ENCODE measurements at regions not wholly inside any gene's neighbourhood (a gene's known extent, or its start where the extent isn't known, plus 50 kb on each side); places are given as distances from the start of the nearest gene placed in this dataset.
"Not testable (repeated sequence)": the region's sequence is repeated elsewhere in the genome, so short reads cannot be mapped to it uniquely, and the experiment has no call there.

- not testable (repeated sequence) for H3K27ac Mint-ChIP-seq; H3K9me3 Mint-ChIP-seq; DNase-seq; H3K4me3 Mint-ChIP-seq; H3K36me3 Mint-ChIP-seq (ENCODE audit: low read depth); H3K4me1 Mint-ChIP-seq (ENCODE audit: low read depth)
- H3K27me3 Mint-ChIP-seq = peaks cover 28% of the 10 kb centered on the region
Observed at GRCh38 chr16:88166209-88166773, 215.1 kb downstream of the BANP start.

DNA sequence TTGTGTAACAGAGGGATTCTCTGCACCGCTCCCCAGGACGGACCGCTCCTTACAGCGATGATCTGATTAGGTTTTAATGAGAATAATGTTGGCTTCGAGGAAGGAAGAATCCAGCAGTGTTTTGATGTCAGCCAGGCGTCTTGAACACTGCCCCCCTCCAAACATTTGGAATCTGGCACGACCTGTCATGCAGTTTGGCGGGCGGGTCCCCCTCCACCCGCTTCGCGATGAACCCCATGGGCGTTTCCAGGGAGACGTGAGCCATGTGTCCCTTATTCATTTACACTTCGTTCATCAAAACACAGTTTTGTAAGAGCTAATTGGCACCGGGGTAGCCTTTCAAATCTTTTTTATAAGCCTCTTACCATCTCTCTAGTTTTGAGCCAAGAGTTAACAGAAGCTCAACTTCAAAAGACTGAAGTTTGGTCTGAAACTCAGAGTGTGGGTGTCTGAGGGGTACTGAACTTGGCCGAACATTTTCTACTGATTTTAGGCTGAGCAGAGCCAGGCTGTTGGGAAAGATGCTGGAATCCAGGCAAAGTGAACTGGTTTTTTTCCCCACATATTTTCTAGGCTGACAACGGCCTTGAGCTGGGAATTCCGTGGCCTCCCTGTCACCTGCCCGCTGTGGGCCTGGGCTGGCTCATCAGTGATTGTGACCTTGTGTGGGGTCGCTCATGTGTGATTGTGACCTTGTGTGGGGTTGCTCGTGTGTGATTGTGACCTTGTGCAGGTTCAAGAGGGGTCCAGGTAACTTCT, 214.8 kb upstream of the ZNF469 start:
- H3K36me3 Mint-ChIP-seq (ENCODE audit: low read depth); H3K9me3 Mint-ChIP-seq; H3K27ac Mint-ChIP-seq; H3K4me1 Mint-ChIP-seq (ENCODE audit: low read depth); H3K4me3 Mint-ChIP-seq; DNase-seq: not testable (repeated sequence)
- H3K27me3 Mint-ChIP-seq = peaks cover 43% of the 10 kb centered on the region

DNA sequence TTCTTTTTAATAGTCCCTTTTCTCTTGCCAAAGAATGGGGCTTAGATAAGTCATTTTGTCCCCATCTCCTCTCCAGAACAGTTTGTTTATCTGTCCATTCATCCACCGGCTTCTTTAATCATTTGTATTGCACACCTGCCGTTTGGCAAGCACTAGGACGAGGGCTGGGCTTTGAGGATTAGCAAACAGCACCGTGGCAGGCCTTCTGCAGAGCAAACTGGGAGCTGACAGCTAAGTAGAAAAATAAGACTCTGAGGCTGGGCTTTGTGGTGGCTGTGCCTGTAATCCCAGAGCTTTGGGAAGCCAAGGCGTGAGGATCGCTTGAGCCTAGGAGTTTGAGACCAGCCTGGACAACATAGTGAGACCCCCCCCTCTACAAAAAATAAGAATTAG, 214.2 kb upstream of the ZNF469 start:
- DNase-seq; H3K36me3 Mint-ChIP-seq (ENCODE audit: low read depth); H3K4me1 Mint-ChIP-seq (ENCODE audit: low read depth); H3K27ac Mint-ChIP-seq; H3K9me3 Mint-ChIP-seq; H3K4me3 Mint-ChIP-seq: not testable (repeated sequence)
- peaks cover 43% of the 10 kb centered on the region for H3K27me3 Mint-ChIP-seq

DNA sequence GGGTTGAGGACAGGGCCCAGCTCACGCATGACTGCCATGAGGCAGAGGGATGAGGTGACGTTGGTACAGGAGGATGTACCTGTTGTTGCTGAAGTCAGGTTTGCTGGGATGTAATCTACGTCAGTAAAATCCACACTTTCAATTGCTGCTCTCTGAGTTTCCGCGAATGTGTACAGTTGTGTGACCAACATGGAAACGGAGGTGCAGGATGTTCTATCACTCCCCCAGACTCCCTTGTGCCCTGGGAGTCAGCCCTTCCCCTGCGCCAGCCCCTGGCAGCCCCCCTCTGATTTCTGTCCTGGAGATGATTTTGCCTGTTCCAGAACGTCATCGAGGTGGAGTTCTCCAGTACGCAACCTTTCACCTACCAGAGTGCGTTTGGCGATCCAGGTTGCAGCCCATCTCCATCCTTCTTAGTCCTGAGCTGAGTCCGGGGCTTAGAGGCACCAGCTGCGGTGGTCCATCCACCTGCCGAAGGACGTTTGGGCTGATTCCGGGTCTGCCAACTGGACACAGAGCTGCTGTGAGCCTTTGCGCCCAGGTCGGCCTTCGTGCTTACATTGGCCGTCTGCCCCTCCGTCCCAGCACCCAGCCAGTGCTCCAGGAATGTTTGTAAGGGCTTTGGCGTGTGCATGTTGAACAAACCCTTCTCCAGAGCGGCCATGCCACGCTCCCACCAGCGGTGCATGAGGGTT, 213.5 kb upstream of the ZNF469 start:
- H3K4me1 Mint-ChIP-seq (ENCODE audit: low read depth); DNase-seq; H3K36me3 Mint-ChIP-seq (ENCODE audit: low read depth); H3K9me3 Mint-ChIP-seq; H3K27ac Mint-ChIP-seq; H3K4me3 Mint-ChIP-seq: not testable (repeated sequence)
- H3K27me3 Mint-ChIP-seq = peaks cover 43% of the 10 kb centered on the region

GRCh38 chr16:88169831-88170165, 213.0 kb upstream of the ZNF469 start:
- DNase-seq; H3K27ac Mint-ChIP-seq; H3K36me3 Mint-ChIP-seq (ENCODE audit: low read depth); H3K4me1 Mint-ChIP-seq (ENCODE audit: low read depth); H3K9me3 Mint-ChIP-seq; H3K4me3 Mint-ChIP-seq: not testable (repeated sequence)
- peaks cover 43% of the 10 kb centered on the region for H3K27me3 Mint-ChIP-seq

DNA sequence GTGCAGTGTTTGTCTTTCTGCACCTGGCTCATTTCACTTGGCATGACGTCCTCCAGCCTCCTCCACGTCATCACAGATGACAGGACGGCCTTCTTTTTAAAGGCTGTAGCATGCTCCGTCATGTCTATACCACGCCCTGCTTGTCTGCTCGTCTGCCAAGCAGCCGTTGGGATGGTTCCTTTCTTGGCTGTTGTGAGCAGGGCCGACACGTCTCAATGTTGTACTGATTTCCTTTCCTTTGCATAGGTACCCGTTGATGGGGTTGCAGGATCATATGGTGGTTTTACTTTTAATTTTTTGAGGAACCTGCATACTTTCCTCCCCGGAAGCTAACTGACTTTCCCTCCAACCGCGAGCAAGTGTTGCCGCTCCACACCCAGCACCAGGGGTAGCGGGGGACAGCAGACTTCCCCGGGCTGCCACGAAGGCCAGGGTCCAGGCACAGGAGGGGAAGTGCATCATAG, 212.2 kb upstream of the ZNF469 start:
- no peaks in the 10 kb centered on the region for H3K36me3 Mint-ChIP-seq (ENCODE audit: low read depth)
- peaks cover 43% of the 10 kb centered on the region for H3K27me3 Mint-ChIP-seq
- no peak for DNase-seq
- H3K4me1 Mint-ChIP-seq (ENCODE audit: low read depth) = no peaks in the 10 kb centered on the region
- H3K9me3 Mint-ChIP-seq = peaks cover 4% of the 10 kb centered on the region
- no peak overlapping the region for H3K27ac Mint-ChIP-seq
- H3K4me3 Mint-ChIP-seq = no peak overlapping the region

DNA sequence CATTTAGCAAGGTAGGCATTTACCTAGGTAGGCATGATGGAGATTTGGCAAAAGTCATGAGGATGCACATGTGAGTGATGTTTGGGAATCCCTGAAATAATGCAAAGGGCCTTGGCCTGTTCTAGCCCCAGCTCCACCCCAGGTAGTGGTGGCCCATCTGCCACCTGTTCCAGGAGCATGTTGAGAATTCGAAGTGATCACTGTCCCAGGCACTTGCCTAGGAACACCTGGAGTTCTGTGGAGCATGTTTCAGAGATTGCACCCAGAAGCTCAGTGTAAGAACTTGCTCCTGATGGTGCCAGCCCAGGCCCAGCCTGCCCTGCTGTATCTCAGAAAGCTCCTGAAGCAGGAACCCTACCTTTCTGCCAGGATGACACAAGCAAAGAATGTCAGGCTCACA, 211.6 kb upstream of the ZNF469 start:
- not testable (repeated sequence) for DNase-seq

DNA sequence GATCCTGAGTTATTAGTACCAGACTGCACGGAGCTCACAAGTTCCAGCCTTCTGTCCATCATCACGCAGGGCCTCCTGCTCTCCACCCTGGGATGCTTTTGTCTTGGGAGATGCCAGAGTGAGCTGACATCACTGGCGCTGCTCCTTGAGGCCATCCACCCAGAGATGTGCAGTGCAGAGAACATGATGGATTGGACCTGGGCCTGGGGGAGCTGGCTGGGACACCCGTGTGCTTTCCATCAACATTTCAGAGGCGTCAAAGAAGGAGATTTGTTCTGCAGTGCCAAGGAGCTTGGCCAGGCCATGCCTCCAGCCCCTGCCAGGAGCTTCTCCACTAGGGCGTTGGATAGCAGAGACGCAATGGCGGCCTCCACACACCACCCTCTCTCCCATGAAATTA, 206.6 kb upstream of the ZNF469 start:
- not testable (repeated sequence) for DNase-seq; H3K4me1 Mint-ChIP-seq (ENCODE audit: low read depth); H3K4me3 Mint-ChIP-seq; H3K27ac Mint-ChIP-seq; H3K9me3 Mint-ChIP-seq; H3K36me3 Mint-ChIP-seq (ENCODE audit: low read depth)
- H3K27me3 Mint-ChIP-seq = peaks cover 16% of the 10 kb centered on the region

More for the DNA sequence above, 211.6 kb upstream of the ZNF469 start:
- not testable (repeated sequence) for H3K4me3 Mint-ChIP-seq; H3K36me3 Mint-ChIP-seq (ENCODE audit: low read depth); H3K4me1 Mint-ChIP-seq (ENCODE audit: low read depth); H3K27ac Mint-ChIP-seq; H3K9me3 Mint-ChIP-seq
- H3K27me3 Mint-ChIP-seq = peaks cover 43% of the 10 kb centered on the region

DNA sequence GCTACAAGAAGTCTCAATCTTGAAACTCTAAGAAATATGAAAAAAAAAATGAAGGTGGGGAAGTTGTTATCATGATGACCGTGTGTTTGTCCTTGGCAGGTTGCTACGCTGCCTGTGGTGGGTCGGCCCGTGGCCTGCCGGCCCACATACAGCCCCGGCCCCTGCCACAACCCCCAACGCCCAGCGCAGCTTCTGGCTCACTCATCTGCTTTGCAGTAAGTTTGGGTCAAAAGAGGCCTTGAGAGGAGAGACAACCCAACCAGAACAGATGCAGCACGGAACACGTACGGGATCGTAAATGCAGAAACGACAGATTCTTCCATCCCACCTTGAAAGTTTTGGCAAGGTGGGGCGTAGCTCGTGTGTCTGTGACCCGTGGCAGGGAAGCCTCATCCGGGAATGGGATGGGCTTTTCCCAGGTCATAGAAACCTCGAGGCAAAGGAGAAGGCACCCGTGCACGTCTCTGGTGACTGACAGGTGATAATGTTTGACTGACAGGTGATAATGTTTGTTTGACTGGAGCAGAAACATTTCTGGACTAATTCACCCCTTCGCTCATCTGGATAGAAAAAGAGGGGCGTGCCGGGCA, 206.1 kb upstream of the ZNF469 start:
- not testable (repeated sequence) for H3K9me3 Mint-ChIP-seq; H3K4me1 Mint-ChIP-seq (ENCODE audit: low read depth); H3K4me3 Mint-ChIP-seq; H3K27ac Mint-ChIP-seq; DNase-seq; H3K36me3 Mint-ChIP-seq (ENCODE audit: low read depth)
- peaks cover 11% of the 10 kb centered on the region for H3K27me3 Mint-ChIP-seq

- H3K4me1 Mint-ChIP-seq (ENCODE audit: low read depth); H3K27ac Mint-ChIP-seq; DNase-seq; H3K4me3 Mint-ChIP-seq; H3K9me3 Mint-ChIP-seq; H3K27me3 Mint-ChIP-seq; H3K36me3 Mint-ChIP-seq (ENCODE audit: low read depth): not testable (repeated sequence)
Observed at GRCh38 chr16:88178251-88178650, 204.5 kb upstream of the ZNF469 start.

DNA sequence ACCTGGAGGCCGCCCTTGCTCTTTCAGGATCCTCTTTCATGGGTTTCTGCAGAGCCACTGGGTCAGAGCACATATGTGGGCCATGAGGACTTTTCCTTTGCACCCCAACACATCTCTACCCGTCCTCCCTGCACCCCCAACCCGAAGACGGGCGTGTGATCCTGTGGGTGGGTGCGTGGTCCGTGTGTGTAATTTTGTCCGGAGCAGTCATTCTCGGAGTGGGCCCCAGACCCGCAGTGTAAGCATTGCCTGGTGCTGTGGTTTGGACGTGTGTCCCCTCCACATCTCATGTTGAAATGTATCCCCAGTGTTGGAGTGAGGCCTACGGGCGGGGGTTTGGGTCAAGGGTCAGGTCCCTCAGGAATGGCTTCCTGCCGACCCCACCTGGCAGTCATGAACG, 203.9 kb upstream of the ZNF469 start:
- not testable (repeated sequence) for DNase-seq; H3K4me3 Mint-ChIP-seq; H3K27ac Mint-ChIP-seq; H3K4me1 Mint-ChIP-seq (ENCODE audit: low read depth); H3K27me3 Mint-ChIP-seq; H3K36me3 Mint-ChIP-seq (ENCODE audit: low read depth); H3K9me3 Mint-ChIP-seq

GRCh38 chr16:88182967-88183881, 199.5 kb upstream of the ZNF469 start:
- H3K27ac Mint-ChIP-seq; H3K4me3 Mint-ChIP-seq; H3K9me3 Mint-ChIP-seq; DNase-seq; H3K27me3 Mint-ChIP-seq; H3K4me1 Mint-ChIP-seq (ENCODE audit: low read depth); H3K36me3 Mint-ChIP-seq (ENCODE audit: low read depth): not testable (repeated sequence)

DNA sequence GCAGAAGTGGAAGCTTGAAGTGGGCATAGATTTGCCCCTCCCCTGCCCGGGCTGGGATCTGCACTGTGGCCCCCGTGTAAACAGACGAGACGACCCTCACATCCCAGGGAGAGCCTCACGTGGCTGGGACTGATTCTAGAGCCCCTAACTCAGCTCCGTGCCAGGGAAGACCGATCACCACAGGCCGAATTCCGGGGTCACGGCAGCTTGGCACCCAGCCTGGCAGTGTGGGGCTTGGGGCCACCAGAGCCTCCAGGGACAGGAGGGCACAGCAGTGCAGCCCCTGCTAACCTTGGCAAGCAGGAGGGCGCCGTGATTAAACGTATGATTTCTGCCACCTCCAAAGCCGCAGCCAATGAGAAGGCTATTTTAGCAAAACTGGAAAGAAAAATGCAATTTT, 198.7 kb upstream of the ZNF469 start:
- not testable (repeated sequence) for H3K9me3 Mint-ChIP-seq; H3K27me3 Mint-ChIP-seq; H3K27ac Mint-ChIP-seq; H3K4me1 Mint-ChIP-seq (ENCODE audit: low read depth); H3K36me3 Mint-ChIP-seq (ENCODE audit: low read depth); H3K4me3 Mint-ChIP-seq; DNase-seq

GRCh38 chr16:88184566-88185355, 198.0 kb upstream of the ZNF469 start:
- not testable (repeated sequence) for H3K4me3 Mint-ChIP-seq; H3K36me3 Mint-ChIP-seq (ENCODE audit: low read depth); H3K9me3 Mint-ChIP-seq

More at GRCh38 chr16:88184566-88185355, 198.0 kb upstream of the ZNF469 start:
- H3K27me3 Mint-ChIP-seq; H3K27ac Mint-ChIP-seq; H3K4me1 Mint-ChIP-seq (ENCODE audit: low read depth); DNase-seq: not testable (repeated sequence)

Data from activated T-cell treated with anti-CD3 and anti-CD28 coated beads, Interleukin-2, amount 50 U/mL, for 24 hours (primary cell).